WERI-Rb-1 (cell line): ENCODE measurements at regions not wholly inside any gene's neighbourhood (a gene's known extent, or its start where the extent isn't known, plus 50 kb on each side); places are given as distances from the start of the nearest gene placed in this dataset.

Experiments
- DNase-seq: peaks from one replicate; pipeline ENCODE4 v3.0.0-alpha.2; 2020
- H3K27ac ChIP-seq: fragments of 250-450 bp; sonication (Bioruptor Pico); 2 replicates; pipeline ENCODE4 v1.5.1; 2020; ENCODE audit warnings: mild to moderate bottlenecking, moderate library complexity
- H3K27me3 ChIP-seq: fragments of 250-450 bp; sonication (Bioruptor Pico); 2 replicates; pipeline ENCODE4 v1.5.1; 2021; ENCODE audit warnings: mild to moderate bottlenecking, low read depth, moderate library complexity; ENCODE audit not compliant: insufficient read depth, severe bottlenecking
- H3K36me3 ChIP-seq: fragments of 250-450 bp; sonication (Bioruptor Pico); 2 replicates; pipeline ENCODE4 v1.5.1; 2020; ENCODE audit warnings: mild to moderate bottlenecking, moderate library complexity
- H3K4me3 ChIP-seq: 2 replicates; pipeline ENCODE4 v1.5.1; 2011; ENCODE audit warnings: low read depth, mild to moderate bottlenecking, control low read depth, low read length
- H3K9me3 ChIP-seq: fragments of 250-450 bp; sonication (Bioruptor Pico); 2 replicates; pipeline ENCODE4 v1.5.1; 2021; ENCODE audit warnings: mild to moderate bottlenecking, moderate library complexity; ENCODE audit not compliant: severe bottlenecking
- TF ChIP-seq, protein P1 (sequence below): IDR thresholded peaks from 2 replicates; pipeline ENCODE4 v1.5.1; 2011; ENCODE audit warnings: low read depth, mild to moderate bottlenecking, control low read depth, inconsistent platforms, low read length

DNA sequence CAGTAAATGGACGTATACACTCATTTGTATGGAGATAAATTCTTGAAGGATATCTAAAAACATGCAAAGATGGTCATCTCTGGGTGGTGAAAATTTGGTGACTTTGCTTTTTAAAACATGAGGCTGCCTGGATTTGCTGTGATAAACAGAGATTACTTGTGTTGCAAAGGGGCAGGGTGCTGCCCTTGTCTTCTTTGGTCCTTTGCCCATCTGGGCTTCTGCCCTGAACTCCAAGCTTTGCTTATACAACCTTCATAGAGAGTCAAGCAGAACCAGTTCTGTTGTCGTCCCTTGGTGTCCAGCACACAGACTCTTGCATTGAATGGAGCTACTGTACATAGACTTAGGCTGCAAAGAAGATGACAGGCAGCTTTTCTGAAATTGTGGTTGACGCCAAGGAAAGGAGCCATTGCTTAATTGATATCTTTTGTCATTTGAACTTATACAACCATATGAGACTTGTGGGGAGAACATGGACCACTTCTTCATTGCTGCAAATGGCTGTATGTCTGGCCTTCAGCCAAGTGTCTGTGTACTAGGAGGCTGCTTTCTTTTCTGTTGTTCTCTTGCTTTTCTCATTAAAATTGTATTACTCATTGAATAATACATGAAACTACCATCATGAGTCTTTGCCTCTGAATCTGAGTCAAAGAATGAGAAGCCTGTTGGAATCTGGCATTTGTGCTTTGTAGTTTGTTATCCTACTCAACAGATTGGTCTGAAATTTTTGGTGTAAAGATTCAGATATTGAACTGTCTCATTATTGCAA, 152.5 kb downstream of the DMRT2 start:
- TF ChIP-seq, protein P1, sequence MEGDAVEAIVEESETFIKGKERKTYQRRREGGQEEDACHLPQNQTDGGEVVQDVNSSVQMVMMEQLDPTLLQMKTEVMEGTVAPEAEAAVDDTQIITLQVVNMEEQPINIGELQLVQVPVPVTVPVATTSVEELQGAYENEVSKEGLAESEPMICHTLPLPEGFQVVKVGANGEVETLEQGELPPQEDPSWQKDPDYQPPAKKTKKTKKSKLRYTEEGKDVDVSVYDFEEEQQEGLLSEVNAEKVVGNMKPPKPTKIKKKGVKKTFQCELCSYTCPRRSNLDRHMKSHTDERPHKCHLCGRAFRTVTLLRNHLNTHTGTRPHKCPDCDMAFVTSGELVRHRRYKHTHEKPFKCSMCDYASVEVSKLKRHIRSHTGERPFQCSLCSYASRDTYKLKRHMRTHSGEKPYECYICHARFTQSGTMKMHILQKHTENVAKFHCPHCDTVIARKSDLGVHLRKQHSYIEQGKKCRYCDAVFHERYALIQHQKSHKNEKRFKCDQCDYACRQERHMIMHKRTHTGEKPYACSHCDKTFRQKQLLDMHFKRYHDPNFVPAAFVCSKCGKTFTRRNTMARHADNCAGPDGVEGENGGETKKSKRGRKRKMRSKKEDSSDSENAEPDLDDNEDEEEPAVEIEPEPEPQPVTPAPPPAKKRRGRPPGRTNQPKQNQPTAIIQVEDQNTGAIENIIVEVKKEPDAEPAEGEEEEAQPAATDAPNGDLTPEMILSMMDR: no peak

GRCh38 chr9:1207686-1208085, 157.5 kb downstream of the DMRT2 start:
- Histone ChIP-seq H3K36me3 (no peaks in the 10 kb centered on the region), H3K27ac (no peak overlapping the region), H3K4me3 (no peak overlapping the region), H3K9me3 (no peaks in the 10 kb centered on the region), H3K27me3 (peaks cover 20% of the 10 kb centered on the region)
- TF ChIP-seq, protein P1: no peak
- DNase-seq: no peak

More for the DNA sequence above, 152.5 kb downstream of the DMRT2 start:
- DNase-seq: no peak
- H3K27ac ChIP-seq: no peak overlapping the region
- H3K36me3 ChIP-seq: no peaks in the 10 kb centered on the region
- H3K4me3 ChIP-seq: no peak overlapping the region
- peaks cover 24% of the 10 kb centered on the region for H3K27me3 ChIP-seq
- no peaks in the 10 kb centered on the region for H3K9me3 ChIP-seq

DNA sequence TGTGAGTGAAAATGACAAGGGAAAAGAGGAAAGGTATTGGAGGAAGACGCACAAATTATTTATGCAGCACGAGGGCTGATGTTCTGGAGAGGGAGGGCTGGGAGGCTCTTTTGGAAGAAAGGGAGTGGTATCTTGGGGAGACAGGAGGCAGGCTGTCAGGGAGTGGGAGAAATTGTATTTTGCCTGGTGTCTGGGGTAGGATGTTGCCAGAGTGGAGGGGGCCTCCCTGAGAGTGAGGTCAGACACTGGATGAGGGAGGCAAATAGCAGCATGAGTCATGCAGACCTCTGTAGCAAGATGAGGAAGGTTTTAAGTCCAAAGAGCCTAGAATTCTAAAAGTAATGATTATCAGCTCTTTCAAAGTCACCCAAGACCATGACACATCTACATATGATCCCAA, 158.0 kb downstream of the DMRT2 start:
- H3K4me3 ChIP-seq: no peak overlapping the region
- TF ChIP-seq, protein P1: no peak
- DNase-seq: no peak
- no peaks in the 10 kb centered on the region for H3K9me3 ChIP-seq
- no peak overlapping the region for H3K27ac ChIP-seq
- peaks cover 18% of the 10 kb centered on the region for H3K27me3 ChIP-seq
- H3K36me3 ChIP-seq: no peaks in the 10 kb centered on the region

GRCh38 chr9:1210954-1211353, 160.8 kb downstream of the DMRT2 start:
- no peak for DNase-seq
- TF ChIP-seq, protein P1: no peak
- no peaks in the 10 kb centered on the region for H3K9me3 ChIP-seq

GRCh38 chr9:1216532-1216931, 166.4 kb downstream of the DMRT2 start:
- Histone ChIP-seq H3K36me3 (no peaks in the 10 kb centered on the region), H3K4me3 (no peak overlapping the region), H3K27ac (no peak overlapping the region), H3K9me3 (no peaks in the 10 kb centered on the region), H3K27me3 (peaks cover 24% of the 10 kb centered on the region)
- TF ChIP-seq, protein P1: no peak
- no peak for DNase-seq

More at GRCh38 chr9:1210954-1211353, 160.8 kb downstream of the DMRT2 start:
- H3K27ac ChIP-seq: no peak overlapping the region
- H3K4me3 ChIP-seq: no peak overlapping the region
- H3K27me3 ChIP-seq: peaks cover 9% of the 10 kb centered on the region
- H3K36me3 ChIP-seq: no peaks in the 10 kb centered on the region

DNA sequence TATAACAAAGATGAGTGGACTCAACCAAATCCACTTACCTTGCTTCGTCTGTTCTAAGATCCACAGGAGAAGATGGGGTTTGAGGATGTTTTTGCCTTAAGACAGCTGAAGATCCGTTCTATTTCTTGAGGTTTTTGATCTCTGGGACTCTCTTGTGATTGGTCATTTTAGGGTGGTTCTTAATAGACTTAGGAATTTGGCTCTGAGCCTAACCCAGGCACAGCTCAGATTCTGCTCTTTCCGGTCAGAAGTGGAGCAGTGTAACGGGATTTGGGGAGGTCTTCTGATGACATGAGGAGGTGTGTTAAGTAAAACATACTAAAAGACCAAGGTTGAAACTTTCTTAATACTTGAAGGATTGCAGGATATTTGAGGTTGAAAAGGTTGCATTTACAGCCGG, 166.9 kb downstream of the DMRT2 start:
- DNase-seq: no peak
- TF ChIP-seq, protein P1: no peak

More for the DNA sequence above, 166.9 kb downstream of the DMRT2 start:
- Histone ChIP-seq H3K27me3 (peaks cover 23% of the 10 kb centered on the region), H3K9me3 (no peaks in the 10 kb centered on the region), H3K4me3 (no peak overlapping the region), H3K27ac (no peak overlapping the region), H3K36me3 (no peaks in the 10 kb centered on the region)
